GM19023 (cell line): ENCODE measurements at regions not wholly inside any gene's neighbourhood (a gene's known extent, or its start where the extent isn't known, plus 50 kb on each side); places are given as distances from the start of the nearest gene placed in this dataset.
"Not testable (repeated sequence)": the region's sequence is repeated elsewhere in the genome, so short reads cannot be mapped to it uniquely, and the experiment has no call there.

Source experiments
- ATAC-seq: cut with Tn5 transposase; IDR thresholded peaks from one replicate; pipeline ENCODE4 v1.9.1; 2021; ENCODE audit warnings: mild to moderate bottlenecking, moderate library complexity; ENCODE audit not compliant: unreplicated experiment

- ATAC-seq = no peak
Measured at GRCh38 chr10:83492004-83492403, 647.3 kb upstream of the GHITM start.

GRCh38 chr10:83512681-83513080, 626.6 kb upstream of the GHITM start:
- ATAC-seq = no peak

- no peak for ATAC-seq
Measured at GRCh38 chr10:83515001-83515400, 624.3 kb upstream of the GHITM start.

GRCh38 chr10:83516788-83517187, 622.5 kb upstream of the GHITM start:
- no peak for ATAC-seq

GRCh38 chr10:83517456-83517855, 621.9 kb upstream of the GHITM start:
- ATAC-seq = no peak

GRCh38 chr10:83518779-83519178, 620.5 kb upstream of the GHITM start:
- no peak for ATAC-seq

- ATAC-seq = not testable (repeated sequence)
Measured at GRCh38 chr10:83520386-83520785, 618.9 kb upstream of the GHITM start.

- no peak for ATAC-seq
Measured at GRCh38 chr10:83522456-83522855, 616.9 kb upstream of the GHITM start.

- no peak for ATAC-seq
Measured at GRCh38 chr10:83522881-83523386, 616.4 kb upstream of the GHITM start.

- ATAC-seq = no peak
Measured at GRCh38 chr10:83527934-83528333, 611.4 kb upstream of the GHITM start.

- ATAC-seq = peak; percentile 80
Measured at GRCh38 chr10:83533290-83533689, 606.0 kb upstream of the GHITM start.

GRCh38 chr10:83536426-83536825, 602.9 kb upstream of the GHITM start:
- no peak for ATAC-seq

- ATAC-seq = no peak
Measured at GRCh38 chr10:83538047-83538446, 601.3 kb upstream of the GHITM start.

- peak; percentile 49 for ATAC-seq
Measured at GRCh38 chr10:83539528-83540308, 599.6 kb upstream of the GHITM start.

- ATAC-seq = no peak
Measured at GRCh38 chr10:83541046-83541445, 598.3 kb upstream of the GHITM start.

- peak; percentile 61 for ATAC-seq
Measured at GRCh38 chr10:83542774-83543411, 596.4 kb upstream of the GHITM start.

GRCh38 chr10:83543691-83544462, 595.4 kb upstream of the GHITM start:
- no peak for ATAC-seq

GRCh38 chr10:83545901-83546391, 593.4 kb upstream of the GHITM start:
- ATAC-seq = peak; percentile 40

GRCh38 chr10:83551190-83551589, 588.1 kb upstream of the GHITM start:
- ATAC-seq = not testable (repeated sequence)

- ATAC-seq = no peak
Measured at GRCh38 chr10:83553366-83553765, 585.9 kb upstream of the GHITM start.

GRCh38 chr10:83555264-83555663, 584.0 kb upstream of the GHITM start:
- peak; percentile 71 for ATAC-seq
